Left renal cortex interstitium (tissue), 4 donors: ENCODE measurements at regions not wholly inside any gene's neighbourhood (a gene's known extent, or its start where the extent isn't known, plus 50 kb on each side); places are given as distances from the start of the nearest gene placed in this dataset.

ENCODE experiments used
- DNase-seq, 4 donors: peaks; one replicate each; pipeline ENCODE4 v3.0.0-alpha.2; 2013; ENCODE audit warnings: low read depth in 4 of 4, low spot score in 2 of 4, missing footprints in 1 of 4

- no peak for DNase-seq
Measured at GRCh38 chr2:34373586-34374233, 774.6 kb upstream of the FAM98A start.

GRCh38 chr2:34372967-34373366 lies 773.9 kb upstream of the FAM98A start:
- no peak for DNase-seq

- DNase-seq: no peak
Measured at GRCh38 chr2:34371711-34372110, 772.6 kb upstream of the FAM98A start.

GRCh38 chr2:34368304-34368703 lies 769.2 kb upstream of the FAM98A start:
- no peak for DNase-seq

GRCh38 chr2:34365932-34366331 lies 766.8 kb upstream of the FAM98A start:
- peak; percentile 9 to 29 (median 26) for DNase-seq

- no peak for DNase-seq
Measured at GRCh38 chr2:34365512-34365911, 766.4 kb upstream of the FAM98A start.

- DNase-seq: no peak
Measured at GRCh38 chr2:34353509-34354113, 754.5 kb upstream of the FAM98A start.

GRCh38 chr2:34349527-34349926 lies 750.4 kb upstream of the FAM98A start:
- no peak for DNase-seq

- DNase-seq: no peak
Measured at GRCh38 chr2:34345030-34345429, 745.9 kb upstream of the FAM98A start.

- no peak for DNase-seq
Measured at GRCh38 chr2:34340307-34340706, 741.2 kb upstream of the FAM98A start.

- DNase-seq: no peak
Measured at GRCh38 chr2:34337735-34338134, 738.6 kb upstream of the FAM98A start.

GRCh38 chr2:34332813-34333212 lies 733.7 kb upstream of the FAM98A start:
- no peak for DNase-seq

- DNase-seq: no peak
Measured at GRCh38 chr2:34320056-34320455, 721.0 kb upstream of the FAM98A start.

- no peak for DNase-seq
Measured at GRCh38 chr2:34317797-34318196, 718.7 kb upstream of the FAM98A start.

GRCh38 chr2:34316788-34317187 lies 717.7 kb upstream of the FAM98A start:
- no peak for DNase-seq

GRCh38 chr2:34311816-34312215 lies 712.7 kb upstream of the FAM98A start:
- DNase-seq: no peak

GRCh38 chr2:34308140-34308539 lies 709.0 kb upstream of the FAM98A start:
- no peak for DNase-seq

- DNase-seq: no peak
Measured at GRCh38 chr2:34307636-34308035, 708.5 kb upstream of the FAM98A start.

- DNase-seq: no peak
Measured at GRCh38 chr2:34306745-34307144, 707.6 kb upstream of the FAM98A start.

GRCh38 chr2:34305587-34305986 lies 706.5 kb upstream of the FAM98A start:
- DNase-seq: no peak

- DNase-seq: no peak
Measured at GRCh38 chr2:34294961-34295360, 695.9 kb upstream of the FAM98A start.

- DNase-seq: no peak
Measured at GRCh38 chr2:34291076-34291475, 692.0 kb upstream of the FAM98A start.

GRCh38 chr2:34288016-34288415 lies 688.9 kb upstream of the FAM98A start:
- DNase-seq: no peak
